Breast epithelium (tissue), 4 donors: ENCODE measurements at regions not wholly inside any gene's neighbourhood (a gene's known extent, or its start where the extent isn't known, plus 50 kb on each side); places are given as distances from the start of the nearest gene placed in this dataset.
A peak's percentile ranks its signal among the peaks of the same experiment; 100 is the strongest.

Source experiments
- DNase-seq, 2 donors: peaks; one replicate each; pipeline ENCODE4 v3.0.0-alpha.2; 2019; ENCODE audit warnings: low spot score in 2 of 2
- H3K27ac ChIP-seq, 2 donors: fragments of 200-600 bp; sonication (generic) in 1 of 2; one replicate each; pipeline ENCODE4 v1.5.1; 2016 to 2019; ENCODE audit warnings: mild to moderate bottlenecking in 1 of 2
- H3K27me3 ChIP-seq, 2 donors: fragments of 200-600 bp; sonication (generic) in 1 of 2; one replicate each; pipeline versions ENCODE4 v1.5.1 to v1.6.0; 2017 to 2019; ENCODE audit warnings: control low read depth in 1 of 2, mild to moderate bottlenecking in 1 of 2
- H3K36me3 ChIP-seq: fragments of 200-600 bp; one replicate; pipeline ENCODE4 v1.5.1; 2019
- H3K4me1 ChIP-seq, 2 donors: fragments of 200-600 bp; sonication (generic); one replicate each; pipeline ENCODE4 v1.5.1; 2016 to 2019; ENCODE audit warnings: control low read depth in 1 of 2
- H3K4me3 ChIP-seq, 3 donors: fragments of 200-600 bp; sonication (generic); 1 replicate in 2 of 3; 2 replicates in 1 of 3; pipeline ENCODE4 v1.5.1; 2016 to 2019; ENCODE audit warnings: mild to moderate bottlenecking in 3 of 3, moderate library complexity in 2 of 3
- H3K9me3 ChIP-seq, 2 donors: fragments of 200-600 bp; sonication (generic) in 1 of 2; one replicate each; pipeline ENCODE4 v1.5.1; 2016 to 2019; ENCODE audit warnings: control low read depth in 1 of 2
- POLR2A ChIP-seq: fragments of 450-650 bp; IDR thresholded peaks from one replicate; pipeline ENCODE4 v1.6.1; 2016; ENCODE audit warnings: antibody characterized with exemption, mild to moderate bottlenecking, moderate library complexity
- POLR2AphosphoS5 ChIP-seq, 3 donors: sonication (generic); formaldehyde crosslinking; IDR thresholded peaks; one replicate each; pipeline ENCODE4 v1.6.1; 2017; ENCODE audit warnings: antibody characterized with exemption in 3 of 3
- intact Hi-C: fragments of 100-400 bp; cut with DNase I; formaldehyde crosslinking; loops from one replicate; pipeline ENCODE4 v1.15.1; 2023; ENCODE audit warnings: low total_unique reads
- TF ChIP-seq, protein P1 (sequence below), 3 donors: fragments of 450-650 bp; IDR thresholded peaks; one replicate each; pipeline ENCODE4 v1.5.1; 2016 to 2017; ENCODE audit warnings: antibody characterized with exemption in 3 of 3, mild to moderate bottlenecking in 3 of 3, moderate library complexity in 3 of 3

DNA sequence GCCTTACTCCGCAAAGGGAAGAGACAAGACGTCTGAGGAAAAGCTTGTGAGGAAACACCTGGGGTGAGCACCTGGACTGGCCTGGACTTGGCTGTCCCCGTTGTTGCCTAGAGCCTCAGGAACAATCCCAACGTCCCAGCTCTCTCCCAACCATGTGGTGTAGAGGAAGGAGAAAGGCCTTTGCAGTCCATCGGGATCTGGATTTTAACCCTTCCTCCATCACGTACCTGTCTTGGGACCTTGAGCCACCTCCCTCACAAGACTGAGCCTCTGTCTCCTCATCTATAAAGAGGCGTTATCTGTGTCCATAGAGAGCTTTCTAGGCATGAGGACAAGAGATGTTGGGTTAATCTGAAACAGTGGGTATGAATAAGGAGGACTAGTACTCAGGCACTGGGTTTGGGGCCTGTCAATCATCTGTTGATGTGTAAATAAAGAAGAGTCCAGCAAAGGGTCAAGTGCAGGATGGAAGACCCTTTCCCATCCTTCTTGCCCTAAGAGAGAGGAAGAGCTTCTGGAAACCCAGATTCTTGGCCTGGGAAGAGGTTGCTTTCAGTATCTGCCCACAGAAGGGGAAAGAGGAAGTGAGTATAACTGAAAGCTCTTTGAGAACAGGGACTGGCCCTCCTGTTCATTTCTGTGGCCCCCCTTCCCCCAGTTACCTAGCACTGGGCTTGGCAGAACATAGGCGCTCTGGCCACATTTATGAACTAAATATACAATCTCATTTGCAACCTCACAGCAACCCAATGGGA, 137.1 kb downstream of the PJA1 start:
- no peaks in the 10 kb centered on the region for H3K36me3 ChIP-seq
- no peaks in the 10 kb centered on the region for H3K4me1 ChIP-seq
- H3K9me3 ChIP-seq = no peaks in the 10 kb centered on the region
- DNase-seq = no peak
- TF ChIP-seq, protein P1, sequence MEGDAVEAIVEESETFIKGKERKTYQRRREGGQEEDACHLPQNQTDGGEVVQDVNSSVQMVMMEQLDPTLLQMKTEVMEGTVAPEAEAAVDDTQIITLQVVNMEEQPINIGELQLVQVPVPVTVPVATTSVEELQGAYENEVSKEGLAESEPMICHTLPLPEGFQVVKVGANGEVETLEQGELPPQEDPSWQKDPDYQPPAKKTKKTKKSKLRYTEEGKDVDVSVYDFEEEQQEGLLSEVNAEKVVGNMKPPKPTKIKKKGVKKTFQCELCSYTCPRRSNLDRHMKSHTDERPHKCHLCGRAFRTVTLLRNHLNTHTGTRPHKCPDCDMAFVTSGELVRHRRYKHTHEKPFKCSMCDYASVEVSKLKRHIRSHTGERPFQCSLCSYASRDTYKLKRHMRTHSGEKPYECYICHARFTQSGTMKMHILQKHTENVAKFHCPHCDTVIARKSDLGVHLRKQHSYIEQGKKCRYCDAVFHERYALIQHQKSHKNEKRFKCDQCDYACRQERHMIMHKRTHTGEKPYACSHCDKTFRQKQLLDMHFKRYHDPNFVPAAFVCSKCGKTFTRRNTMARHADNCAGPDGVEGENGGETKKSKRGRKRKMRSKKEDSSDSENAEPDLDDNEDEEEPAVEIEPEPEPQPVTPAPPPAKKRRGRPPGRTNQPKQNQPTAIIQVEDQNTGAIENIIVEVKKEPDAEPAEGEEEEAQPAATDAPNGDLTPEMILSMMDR (IDR thresholded peaks at IDR 0.05) = no peak
- no peak for TF ChIP-seq POLR2A
- TF ChIP-seq POLR2AphosphoS5 (IDR thresholded peaks at IDR 0.05) = no peak
- intact Hi-C loops = no loop called here
- peaks cover 0 to 36% of the 10 kb centered on the region in 2 donors for H3K27me3 ChIP-seq
- peak overlapping the region in 1 of 2 donors; percentile 35 for H3K27ac ChIP-seq
- H3K4me3 ChIP-seq = no peak overlapping the region

DNA sequence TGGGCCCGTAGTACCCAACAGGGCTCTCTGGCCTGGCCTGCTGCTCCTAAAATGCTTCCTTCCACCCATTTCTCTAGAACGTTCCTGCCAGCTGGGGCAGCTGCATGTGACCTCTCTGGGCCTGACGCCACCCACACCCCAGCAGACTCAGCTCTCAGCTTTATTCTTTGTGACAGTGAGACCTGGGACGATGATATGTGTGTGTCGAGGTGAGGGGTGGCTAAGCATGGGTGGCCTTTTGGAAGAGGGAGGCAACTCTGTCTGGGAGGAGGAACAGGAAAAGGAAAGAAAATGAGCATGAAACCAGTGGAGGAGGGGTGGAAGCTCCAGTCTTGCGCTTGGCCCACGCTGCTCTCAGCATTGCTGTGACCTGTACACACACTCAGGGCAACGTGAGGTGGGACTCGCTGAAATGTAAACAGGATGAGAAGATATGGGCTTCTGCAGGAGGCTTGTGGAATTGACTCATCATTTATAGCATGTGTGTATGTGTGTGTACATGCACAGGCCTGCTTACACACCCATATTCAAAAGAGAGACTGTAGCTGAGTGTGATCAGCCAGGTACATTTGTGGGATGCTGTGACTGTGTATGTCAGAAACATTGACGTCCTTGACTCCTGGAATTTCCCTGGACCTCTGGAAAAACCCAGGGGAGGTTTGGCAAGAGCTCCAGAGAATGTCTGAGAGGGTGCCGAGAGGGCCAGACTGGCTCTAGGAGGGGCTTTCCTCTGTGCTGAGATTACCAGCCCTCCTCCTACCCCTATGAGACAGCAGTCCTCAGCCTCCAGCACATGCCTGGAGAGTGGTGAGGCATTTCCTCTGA, 137.9 kb downstream of the PJA1 start:
- Histone ChIP-seq H3K4me3 (no peak overlapping the region), H3K27ac (peak overlapping the region in 1 of 2 donors; percentile 35), H3K27me3 (peaks cover 0 to 39% of the 10 kb centered on the region in 2 donors), H3K9me3 (no peaks in the 10 kb centered on the region), H3K36me3 (no peaks in the 10 kb centered on the region), H3K4me1 (no peaks in the 10 kb centered on the region)
- intact Hi-C loops = no loop called here
- TF ChIP-seq, protein P1 (IDR thresholded peaks at IDR 0.05) = no peak
- TF ChIP-seq POLR2A (no peak), POLR2AphosphoS5 (IDR thresholded peaks at IDR 0.05) (no peak)
- DNase-seq = no peak

DNA sequence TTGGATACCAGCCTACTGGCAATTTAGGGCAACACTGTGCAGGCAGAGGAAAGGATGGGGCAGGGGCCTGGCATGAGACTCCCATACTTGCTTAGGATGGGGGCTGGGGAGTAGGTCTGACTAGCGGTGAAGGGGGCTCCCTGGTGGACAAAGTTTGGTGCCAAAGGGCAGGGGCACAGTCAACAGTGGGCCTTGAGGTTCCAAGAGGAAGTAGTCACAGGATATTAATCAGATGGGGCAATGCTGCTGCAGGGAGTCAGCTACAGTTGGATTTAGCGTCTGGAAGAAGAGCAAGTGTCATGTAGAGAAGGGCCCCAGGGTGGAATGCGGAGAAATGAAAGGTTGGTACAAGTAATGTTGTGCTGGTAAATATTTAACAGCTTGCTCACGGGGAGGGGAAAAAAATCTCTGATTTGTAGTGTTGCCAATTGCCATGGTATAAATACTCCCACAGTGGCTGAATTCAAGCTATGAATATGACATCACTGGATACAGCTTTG, 139.4 kb downstream of the PJA1 start:
- no peak for DNase-seq
- H3K27ac ChIP-seq = no peak overlapping the region

DNA sequence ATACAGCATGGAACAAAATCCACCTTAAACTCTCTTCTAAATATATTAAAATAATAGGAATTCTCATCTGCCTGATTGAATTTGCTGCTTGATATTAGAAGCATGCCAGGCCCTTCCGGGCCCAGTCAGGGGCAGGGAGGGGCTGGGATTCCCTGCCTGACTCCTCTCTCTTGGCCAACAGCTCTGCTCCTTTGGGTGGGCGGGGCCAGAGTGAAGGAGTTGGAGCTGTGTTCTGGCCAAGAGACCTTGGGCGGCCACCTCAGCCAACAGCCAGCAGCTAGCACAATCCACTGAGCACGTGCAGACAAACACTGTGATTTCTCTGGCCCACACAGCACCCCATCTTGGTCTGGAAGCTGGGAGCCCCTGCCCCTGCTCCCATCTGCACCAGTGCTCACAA, 140.3 kb downstream of the PJA1 start:
- Histone ChIP-seq H3K4me1 (no peaks in the 10 kb centered on the region), H3K4me3 (no peak overlapping the region), H3K27ac (peak overlapping the region in 1 of 2 donors; percentile 4), H3K36me3 (no peaks in the 10 kb centered on the region), H3K9me3 (no peaks in the 10 kb centered on the region), H3K27me3 (peaks cover 0 to 42% of the 10 kb centered on the region in 2 donors)
- TF ChIP-seq, protein P1 (IDR thresholded peaks at IDR 0.05) = no peak
- no peak for TF ChIP-seq POLR2AphosphoS5 (IDR thresholded peaks at IDR 0.05)
- TF ChIP-seq POLR2A = no peak
- DNase-seq = peak in 1 of 2 donors; percentile 56
- intact Hi-C loops = no loop called here

More for the DNA sequence above, 139.4 kb downstream of the PJA1 start:
- intact Hi-C loops = no loop called here
- Histone ChIP-seq H3K36me3 (no peaks in the 10 kb centered on the region), H3K4me3 (no peak overlapping the region), H3K27me3 (peaks cover 0 to 33% of the 10 kb centered on the region in 2 donors), H3K4me1 (no peaks in the 10 kb centered on the region), H3K9me3 (no peaks in the 10 kb centered on the region)
- TF ChIP-seq POLR2AphosphoS5 (IDR thresholded peaks at IDR 0.05) (no peak), POLR2A (no peak)
- TF ChIP-seq, protein P1 (IDR thresholded peaks at IDR 0.05) = no peak
